Fibroblast of skin of left quadriceps (primary cell): ENCODE measurements at regions not wholly inside any gene's neighbourhood (a gene's known extent, or its start where the extent isn't known, plus 50 kb on each side); places are given as distances from the start of the nearest gene placed in this dataset.

Source experiments
- DNase-seq, 2 experiments: peaks; one replicate each; pipeline ENCODE4 v3.0.0-alpha.2; 2013; ENCODE audit warnings: low read depth in 2 of 2

DNA sequence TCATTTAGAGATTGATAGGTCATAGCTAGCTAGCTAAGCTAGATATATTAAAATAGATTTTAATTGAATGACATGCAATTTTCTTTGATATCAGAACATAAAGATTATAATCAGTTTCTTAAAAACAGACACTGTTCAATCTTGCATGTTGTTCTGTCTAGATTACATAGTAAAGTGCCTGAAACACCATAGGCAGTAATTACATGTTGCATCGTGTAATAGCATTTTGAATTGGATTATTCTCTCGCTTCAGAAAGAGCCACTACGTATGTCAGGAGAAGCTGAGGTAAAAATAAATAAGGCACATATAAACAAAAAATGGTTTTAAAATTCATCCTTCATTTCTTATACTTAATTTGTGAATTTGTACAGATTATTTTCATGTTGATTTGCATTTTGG is 148.0 kb upstream of the CDH12 start:
- DNase-seq: no peak

DNA sequence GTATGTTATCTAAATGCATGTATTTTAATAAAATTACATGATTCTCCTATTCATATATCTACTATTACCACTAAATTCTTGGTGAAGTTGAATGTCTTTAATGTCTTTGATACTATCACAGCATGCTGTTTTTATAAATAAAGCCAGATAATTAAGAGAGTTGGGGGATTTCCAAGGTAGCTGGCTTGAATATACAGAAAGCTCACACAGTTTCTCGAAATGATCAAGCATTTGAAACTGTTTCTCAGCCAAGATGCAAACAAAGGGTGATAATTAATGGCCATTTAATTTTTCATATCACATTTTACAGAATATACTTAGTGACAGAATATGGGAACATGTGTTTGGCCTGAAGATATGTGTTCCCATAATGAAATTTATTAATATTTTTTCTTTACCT is 145.6 kb upstream of the CDH12 start:
- no peak for DNase-seq

DNA sequence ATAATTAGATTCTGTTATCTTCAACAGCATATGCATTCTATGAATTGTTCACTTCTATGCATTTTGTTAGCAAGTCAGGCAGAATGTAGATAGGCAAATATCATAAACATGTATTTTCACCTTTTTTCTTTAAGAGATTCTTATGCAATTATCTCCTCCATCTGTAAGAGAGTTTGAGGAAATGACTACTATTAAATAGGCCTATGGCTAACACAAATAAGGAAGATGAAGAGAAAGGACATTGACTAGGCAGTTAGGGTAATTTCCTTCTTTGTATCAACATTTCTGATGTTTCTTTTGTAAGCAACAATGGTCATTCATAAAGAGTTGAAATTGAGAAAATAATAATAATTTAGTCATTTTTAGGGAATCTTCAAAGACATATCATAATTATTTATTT is 145.2 kb upstream of the CDH12 start:
- no peak for DNase-seq

DNA sequence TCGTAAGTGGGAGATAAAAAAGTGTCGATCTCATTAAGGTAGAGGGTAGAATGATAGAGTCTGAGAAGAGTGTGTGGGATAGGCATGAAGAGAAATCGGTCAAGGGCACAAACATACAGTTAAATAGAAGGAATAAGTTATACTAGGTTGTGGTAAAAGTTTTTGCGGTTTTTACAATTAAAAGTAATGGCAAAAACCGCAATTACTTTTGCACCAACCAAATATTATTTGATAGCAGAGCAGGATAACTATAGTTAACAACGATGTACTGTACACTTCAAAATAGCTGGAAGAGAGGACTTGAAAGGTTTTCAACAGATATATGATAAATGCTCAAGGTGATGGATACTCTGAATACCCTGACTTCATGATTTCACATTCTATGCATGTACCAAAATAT is 135.8 kb upstream of the CDH12 start:
- DNase-seq: no peak

DNA sequence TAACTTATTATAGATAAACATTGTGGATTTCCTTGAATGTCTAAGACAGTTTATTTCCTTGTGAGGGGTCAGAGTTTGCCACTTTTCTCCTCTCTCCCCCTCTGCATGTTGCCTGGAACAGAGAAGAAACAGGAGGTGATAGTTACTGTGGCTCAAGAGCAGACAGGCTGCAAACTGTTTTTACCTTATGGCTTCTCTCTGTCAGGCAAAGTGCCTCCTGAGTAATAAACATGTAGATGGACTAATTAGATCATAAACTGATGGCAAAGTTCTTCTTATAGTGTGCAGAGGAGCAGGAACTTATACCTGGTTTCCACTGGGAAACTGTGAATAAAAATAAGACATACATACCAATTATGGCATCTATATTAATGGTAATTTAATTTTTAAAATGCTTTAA is 133.1 kb upstream of the CDH12 start:
- DNase-seq: no peak

DNA sequence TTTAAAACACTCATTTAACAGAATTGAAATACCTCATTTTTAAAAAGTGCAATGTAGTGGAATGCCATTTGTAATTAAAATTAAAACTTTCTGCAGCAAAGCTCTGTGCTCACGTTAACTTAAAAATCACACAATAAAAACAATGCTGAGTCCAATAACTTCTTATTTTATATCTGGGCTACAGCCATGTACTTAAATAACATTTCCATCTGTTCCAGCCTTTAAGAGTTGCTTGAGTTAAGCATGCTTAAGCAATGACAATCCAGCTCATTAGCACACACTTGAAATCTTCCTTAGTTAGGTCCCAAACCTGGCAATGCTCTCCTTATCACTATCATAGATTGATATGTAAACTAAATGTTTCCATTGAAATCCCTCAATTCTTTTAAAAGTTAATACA is 132.3 kb upstream of the CDH12 start:
- DNase-seq: no peak

DNA sequence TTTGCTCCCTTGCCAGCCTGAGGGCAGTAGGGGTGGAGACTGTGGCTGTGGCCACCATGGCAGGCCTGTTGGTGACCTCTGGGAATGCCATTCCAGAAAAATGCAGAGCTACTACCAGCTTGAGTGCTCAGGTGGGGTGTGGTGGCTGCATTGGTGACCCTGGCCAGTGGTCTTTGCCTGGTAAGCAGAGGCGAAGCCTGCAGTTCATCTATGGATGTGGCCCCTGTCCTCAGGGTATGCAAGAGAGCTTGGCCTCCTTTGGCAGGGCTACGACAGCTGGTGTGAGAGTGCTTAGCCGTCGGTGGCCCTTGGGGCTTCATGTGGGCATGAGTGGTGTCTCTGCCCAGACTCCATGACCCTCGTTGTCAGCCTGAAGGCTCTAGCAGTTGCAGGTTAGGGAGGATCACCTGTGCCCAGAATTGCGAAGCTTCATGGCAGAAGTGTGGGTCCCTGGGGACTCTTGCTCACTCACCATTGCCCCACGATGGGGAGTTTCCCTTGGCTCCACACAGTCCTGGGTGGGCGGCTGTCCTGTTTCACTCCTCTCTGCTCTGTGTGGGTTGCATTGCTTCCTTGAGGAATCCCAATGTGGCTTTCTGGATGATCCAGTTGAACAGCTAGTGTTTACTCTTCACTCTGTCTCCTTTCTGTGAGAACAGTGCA is 117.9 kb upstream of the CDH12 start:
- DNase-seq: no peak

DNA sequence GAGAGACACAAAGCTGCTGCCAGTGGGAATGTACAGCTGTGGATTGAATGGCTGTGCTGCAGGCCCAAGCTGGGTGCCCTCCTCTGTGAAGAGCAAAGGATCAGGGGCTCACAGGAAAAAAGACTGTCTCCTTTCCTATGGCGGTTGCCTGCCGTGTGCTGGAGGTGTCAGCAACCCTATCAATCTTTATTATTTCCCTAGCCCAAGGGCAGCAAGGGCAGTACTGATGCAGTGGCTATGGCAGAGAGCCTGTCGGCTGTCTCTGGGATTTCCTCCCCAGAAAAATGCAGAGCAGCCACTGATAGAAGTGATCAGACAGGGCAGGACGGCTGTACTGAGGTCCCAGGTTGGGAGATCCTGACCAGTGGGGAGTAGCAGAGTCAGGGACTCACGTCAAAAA is 117.3 kb upstream of the CDH12 start:
- DNase-seq: no peak

DNA sequence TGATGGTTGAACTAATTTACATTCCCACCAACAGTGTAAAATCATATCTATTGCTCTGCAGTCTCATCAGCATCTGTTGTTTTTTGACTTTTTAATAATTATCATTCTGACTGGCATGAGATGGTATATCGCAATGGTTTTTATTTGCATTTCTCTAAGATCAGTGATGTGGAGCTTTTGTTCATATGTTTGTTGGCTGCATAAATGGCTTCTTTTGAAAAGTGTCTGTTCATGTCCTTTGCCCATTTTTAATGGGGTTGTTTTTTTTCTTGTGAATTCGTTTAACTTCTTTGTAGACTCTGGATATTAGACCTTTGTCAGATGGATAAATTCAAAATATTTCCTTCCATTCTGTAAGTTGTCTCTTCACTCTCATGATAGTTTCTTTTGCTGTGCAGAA is 115.2 kb upstream of the CDH12 start:
- no peak for DNase-seq

DNA sequence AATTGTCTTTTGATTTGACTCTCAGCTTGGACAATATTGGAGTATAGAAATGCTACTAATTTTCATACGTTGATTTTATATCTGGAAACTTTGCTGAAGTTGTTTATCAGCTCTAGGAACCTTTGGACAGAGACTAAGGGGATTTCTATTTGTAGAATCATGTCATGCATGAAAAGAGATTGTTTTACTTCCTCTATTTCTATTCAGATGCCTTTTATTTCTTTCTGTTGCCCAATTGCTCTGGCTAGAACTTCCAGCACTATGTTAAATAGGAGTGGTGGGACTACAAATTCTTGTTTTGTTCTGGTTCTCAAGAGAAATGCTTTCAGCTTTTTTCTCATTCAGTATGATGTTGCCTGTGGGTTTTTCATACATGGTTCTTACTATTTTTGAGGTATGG is 112.8 kb upstream of the CDH12 start:
- no peak for DNase-seq

DNA sequence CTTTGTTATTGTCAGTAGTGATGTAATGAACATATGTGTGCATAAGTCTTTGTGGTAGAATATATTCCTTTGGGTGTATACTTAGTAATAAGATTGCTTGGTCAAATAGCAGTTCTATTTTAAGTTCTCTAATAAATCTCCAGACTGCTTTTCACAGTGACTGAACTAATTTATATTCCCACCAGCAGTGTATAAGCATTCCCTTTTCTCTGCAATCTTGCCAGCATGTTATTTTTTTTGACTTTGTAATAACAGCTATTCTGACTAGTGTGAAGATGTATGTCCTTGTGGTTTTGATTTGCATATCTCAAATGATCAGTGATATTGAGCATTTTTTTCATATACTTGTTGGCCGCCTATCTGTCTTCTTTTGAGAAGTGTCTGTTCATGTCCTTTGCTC is 111.5 kb upstream of the CDH12 start:
- no peak for DNase-seq

DNA sequence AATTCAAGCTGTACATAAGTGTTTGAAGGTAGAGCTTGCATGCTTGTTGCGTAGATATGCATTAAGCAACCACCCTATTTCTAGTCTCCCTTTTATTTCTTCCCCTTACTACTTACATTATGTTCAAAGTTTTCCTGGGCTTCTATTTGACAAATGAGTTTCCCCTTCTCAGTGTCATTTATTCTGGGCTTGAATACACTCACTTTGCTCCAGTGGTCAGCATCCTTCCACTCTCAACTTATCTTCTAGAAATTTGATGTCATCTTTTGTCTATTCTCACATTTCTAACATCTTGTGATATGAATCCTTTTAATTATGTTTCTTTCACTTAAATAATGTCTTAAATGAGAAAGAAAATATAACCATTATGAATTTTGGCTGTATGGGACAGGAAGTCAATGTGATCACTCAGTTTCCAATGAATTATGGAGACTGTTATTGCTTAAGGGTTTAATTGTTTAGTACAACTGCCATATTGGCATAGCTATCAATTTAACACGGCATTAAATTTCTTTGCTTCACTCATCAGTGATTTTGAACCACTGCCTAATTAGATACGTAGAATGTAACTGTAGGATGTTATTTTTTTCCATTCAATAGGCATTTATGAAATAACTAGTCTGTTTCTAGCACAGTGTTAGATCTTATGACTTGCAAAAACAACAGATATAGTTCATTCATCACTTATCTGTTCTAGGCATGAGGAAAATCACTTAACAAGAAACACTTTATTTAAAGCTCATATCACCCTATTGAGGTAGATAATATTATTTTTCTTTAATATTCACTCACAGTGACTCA is 105.5 kb upstream of the CDH12 start:
- DNase-seq: no peak

DNA sequence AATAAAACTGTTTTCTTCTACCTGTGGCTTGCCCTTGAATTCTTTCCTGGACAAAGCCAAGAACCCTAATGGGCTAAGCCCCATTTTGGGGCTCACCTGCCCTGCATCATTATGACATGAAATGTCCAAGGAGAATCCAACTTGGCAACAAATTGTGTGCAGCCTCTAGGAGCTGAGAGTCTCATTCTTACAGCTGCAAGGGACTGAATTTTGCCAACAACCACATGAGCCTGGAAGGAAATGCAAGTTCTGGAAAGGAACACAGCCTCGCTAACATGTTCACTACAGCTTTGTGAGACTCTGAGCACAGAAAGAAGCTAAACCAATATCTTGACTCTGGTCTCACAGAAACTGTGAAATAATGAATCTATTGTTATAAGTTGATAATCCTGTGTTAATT is 94.8 kb upstream of the CDH12 start:
- DNase-seq: no peak

DNA sequence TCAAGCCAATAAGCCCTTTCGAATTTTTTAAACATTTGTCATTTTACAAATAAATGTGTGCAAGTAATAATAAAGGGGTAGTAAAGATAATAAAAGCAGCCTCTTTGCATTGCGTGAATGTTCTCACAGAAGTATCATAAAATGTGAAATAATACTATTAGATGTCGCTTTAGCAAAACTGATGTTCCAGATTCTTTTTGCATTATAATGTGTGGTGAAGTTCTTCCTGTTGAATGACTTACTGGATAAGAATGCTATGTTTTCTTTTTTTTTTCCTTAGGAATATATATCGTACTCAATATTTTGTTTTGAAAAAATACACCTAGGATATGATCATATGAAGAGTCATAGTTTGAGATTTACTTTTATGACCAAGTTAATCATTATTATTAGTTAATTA is 85.2 kb upstream of the CDH12 start:
- no peak for DNase-seq

DNA sequence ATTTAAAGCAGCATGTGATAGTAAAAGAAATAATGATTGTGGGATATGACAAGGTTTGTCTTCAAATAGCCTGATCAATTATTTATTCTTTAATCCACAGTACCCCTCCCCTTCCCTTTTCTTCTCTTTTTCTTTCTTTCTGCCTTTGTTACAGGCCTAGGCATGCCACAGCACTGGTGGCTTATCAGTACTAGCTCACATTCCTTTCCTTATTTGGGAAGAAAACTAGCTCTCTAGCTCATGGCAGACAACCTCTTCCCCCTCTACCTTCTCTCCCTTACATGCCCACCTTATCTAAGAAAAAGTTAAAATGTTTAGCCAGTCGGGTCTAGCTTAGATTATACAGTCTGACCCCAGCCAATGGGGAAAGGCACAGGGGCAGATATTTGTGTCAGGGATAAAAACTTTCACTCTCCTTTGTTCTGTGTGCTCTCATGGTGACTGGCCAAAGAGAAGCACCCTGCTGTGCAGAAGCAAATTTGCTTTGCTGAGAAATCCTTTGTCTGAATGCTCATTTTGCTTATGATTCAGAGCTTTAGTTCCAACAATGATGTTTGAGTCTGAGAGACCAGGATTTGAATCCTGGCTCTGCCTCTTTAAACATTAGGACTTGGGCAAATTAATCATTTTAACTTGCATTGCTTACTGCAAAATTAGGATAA is 75.8 kb upstream of the CDH12 start:
- DNase-seq: no peak

DNA sequence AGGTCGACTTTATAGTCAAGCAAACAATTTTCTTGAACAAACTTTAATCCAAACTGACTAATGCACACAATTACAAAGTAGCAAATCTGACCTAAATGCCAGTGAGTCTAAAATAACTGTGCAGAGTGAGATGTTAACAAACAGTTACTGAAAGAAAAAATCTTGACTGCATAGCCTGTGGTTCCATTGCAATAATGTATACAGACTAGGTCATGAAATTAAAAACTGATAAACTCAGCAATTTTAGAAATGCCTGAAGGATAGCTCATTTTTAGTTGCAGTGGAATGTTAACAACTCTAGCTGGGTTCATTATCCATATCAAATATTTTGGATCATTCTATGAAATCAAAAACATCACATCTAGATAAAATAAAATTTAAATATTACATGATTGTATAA is 73.4 kb upstream of the CDH12 start:
- no peak for DNase-seq

DNA sequence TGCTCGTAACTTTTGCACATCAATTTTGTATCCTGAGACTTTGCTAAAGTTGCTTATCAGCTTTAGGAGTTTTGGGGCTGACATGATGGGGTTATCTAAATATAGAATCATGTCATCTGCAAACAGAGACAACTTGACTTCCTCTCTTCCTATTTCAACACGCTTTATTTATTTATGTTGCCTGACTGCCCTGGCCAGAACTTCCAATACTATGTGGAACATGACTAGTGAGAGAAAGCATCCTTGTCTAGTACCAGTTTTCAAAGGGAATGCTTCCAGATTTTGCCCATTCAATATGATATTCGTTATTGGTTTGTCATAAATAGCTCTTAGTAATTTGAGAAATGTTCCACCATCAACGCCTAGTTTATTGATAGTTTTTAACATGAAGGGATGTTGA is 65.4 kb upstream of the CDH12 start:
- no peak for DNase-seq

DNA sequence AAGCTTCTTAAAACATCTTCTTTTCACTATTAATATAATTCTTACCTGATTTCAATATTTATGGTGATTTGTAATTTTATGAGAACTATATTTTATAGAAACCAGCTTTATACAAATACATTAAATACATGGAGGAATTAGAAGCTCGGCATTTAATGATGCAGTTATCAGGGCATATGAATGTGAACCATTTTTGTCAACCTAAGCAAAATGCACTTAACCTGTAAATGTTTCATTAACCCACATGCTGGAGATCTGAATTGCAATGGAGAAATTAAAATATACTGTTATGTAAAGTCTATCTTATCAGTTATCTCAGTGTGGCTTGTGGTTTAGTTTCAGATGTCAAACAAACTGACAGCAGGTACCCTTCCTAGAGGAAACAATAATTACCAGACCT is 63.2 kb upstream of the CDH12 start:
- DNase-seq: no peak

DNA sequence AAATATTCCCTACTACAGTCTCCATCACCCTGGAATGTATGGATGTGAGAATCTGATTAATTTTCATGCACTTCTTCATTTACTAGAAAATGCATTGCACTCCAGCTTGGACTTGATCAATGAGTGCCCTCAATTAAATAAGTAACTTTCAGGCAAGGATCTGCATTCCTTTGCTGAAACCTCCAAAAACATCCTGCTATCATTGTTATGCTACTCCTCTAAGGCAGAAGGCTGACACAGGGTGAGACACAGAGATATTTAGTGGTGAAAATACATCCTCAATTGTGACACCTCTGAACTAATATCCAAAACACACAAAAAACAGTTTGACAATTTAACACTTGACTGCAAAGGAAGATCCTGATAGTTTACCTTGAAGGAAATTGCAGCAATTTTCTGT is 57.9 kb upstream of the CDH12 start:
- no peak for DNase-seq

DNA sequence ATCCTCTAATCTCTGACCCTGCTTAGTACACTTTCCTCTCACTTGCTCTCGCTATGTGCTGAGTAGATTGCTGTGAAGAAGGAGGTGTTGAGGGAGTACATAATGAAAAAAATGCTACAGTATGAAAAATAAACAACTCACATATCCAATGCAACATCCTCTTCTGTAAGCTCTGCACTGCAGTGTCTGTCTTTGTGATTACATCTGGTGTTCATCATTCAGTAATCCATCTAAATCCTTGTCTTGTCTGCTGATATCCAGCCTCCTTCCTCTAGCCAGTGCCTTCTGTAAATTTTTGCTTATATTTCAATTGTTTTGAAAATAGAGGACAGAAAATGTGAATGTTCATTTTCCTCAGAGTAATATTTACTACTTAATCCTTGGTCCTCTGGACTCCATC is 57.4 kb upstream of the CDH12 start:
- no peak for DNase-seq

DNA sequence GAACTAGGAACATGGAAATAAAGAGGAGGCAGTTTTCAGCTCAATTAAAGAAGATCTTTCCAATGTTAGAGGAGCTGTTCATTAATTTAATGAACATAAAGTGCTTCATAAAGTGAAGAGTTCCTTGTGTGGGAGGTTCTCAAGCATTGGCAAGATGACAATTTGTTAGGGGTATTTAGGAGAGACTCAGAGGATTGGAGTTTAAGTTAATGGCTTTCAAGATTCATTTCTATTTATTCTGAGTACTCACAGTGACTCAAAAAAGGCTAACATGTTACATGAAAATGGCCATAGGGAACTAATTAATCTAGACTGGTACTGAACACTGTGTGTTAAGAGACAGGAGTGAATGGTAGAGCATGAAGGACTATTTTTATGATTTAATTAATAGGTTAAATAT is 55.4 kb upstream of the CDH12 start:
- no peak for DNase-seq

DNA sequence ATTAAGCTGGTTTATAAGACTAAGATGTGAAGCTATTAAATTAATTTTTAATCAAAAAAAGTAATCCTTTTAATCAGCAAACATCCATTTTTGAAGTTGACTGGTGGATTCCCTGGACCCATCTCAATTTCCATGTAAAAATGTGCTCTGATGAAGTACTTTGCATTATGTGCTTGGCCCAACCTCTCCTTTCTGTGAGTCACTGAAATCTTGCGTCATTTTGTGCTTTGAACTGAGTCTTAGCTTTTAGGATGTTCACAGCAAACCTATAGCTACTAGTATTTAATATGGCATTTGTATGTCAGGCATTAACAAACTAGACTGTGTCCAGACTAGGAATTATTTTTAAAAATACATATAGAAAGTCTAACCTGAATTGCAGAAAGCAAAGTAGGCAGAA is 55.0 kb upstream of the CDH12 start:
- DNase-seq: peak in 1 of 2 experiments; percentile 13
